ENCODE measurements at regions not wholly inside any gene's neighbourhood (a gene's known extent, or its start where the extent isn't known, plus 50 kb on each side); places are given as distances from the start of the nearest gene placed in this dataset.
"Not testable (repeated sequence)": the region's sequence is repeated elsewhere in the genome, so short reads cannot be mapped to it uniquely, and the experiment has no call there.

DNA sequence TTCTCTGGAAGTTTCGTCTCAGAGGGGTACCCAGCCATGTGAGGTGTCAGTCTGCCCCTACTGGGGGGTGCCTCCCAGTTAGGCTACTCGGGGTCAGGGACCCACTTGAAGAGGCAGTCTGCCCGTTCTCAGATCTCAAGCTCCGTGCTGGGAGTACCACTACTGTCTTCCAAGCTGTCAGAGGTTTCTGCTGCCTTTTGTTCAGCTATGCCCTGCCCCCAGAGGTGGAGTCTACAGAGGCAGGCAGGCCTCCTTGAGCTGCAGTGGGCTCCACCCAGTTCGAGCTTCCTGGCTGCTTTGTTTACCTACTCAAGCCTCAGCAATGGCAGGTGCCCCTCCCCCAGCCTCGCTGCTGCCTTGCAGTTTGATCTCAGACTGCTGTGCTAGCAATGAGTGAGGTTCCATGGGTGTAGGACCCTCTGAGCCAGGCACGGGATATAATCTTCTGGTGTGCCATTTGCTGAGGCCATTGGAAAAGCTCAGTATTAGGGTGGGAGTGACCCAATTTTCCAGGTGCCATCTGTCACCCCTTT lies 71.0 kb upstream of the SH3GLB1 start:
- ATAC-seq: not testable (repeated sequence)

GRCh38 chr1:86633921-86634320 lies 70.5 kb upstream of the SH3GLB1 start:
- no peak for ATAC-seq
- TF ChIP-seq ISL1 (CRISPR knock-in tag; IDR thresholded peaks at IDR 0.05): no peak
- TF ChIP-seq, protein P1, sequence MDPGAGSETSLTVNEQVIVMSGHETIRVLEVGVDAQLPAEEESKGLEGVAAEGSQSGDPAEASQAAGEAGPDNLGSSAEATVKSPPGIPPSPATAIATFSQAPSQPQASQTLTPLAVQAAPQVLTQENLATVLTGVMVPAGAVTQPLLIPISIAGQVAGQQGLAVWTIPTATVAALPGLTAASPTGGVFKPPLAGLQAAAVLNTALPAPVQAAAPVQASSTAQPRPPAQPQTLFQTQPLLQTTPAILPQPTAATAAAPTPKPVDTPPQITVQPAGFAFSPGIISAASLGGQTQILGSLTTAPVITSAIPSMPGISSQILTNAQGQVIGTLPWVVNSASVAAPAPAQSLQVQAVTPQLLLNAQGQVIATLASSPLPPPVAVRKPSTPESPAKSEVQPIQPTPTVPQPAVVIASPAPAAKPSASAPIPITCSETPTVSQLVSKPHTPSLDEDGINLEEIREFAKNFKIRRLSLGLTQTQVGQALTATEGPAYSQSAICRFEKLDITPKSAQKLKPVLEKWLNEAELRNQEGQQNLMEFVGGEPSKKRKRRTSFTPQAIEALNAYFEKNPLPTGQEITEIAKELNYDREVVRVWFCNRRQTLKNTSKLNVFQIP (CRISPR knock-in tag; IDR thresholded peaks at IDR 0.05; ENCODE audit: borderline replicate concordance, low read depth): no peak
- no peak for TF ChIP-seq BACH2 (CRISPR knock-in tag; IDR thresholded peaks at IDR 0.05; ENCODE audit: borderline replicate concordance)
- no peak for TF ChIP-seq ZNF70 (CRISPR knock-in tag; IDR thresholded peaks at IDR 0.05)
- no peak for TF ChIP-seq PATZ1 (CRISPR knock-in tag; IDR thresholded peaks at IDR 0.05; ENCODE audit: borderline replicate concordance)
- TF ChIP-seq TOX (CRISPR knock-in tag; IDR thresholded peaks at IDR 0.05; ENCODE audit: borderline replicate concordance): no peak
- no peak for TF ChIP-seq OSR1 (CRISPR knock-in tag; IDR thresholded peaks at IDR 0.05)
- TF ChIP-seq GLIS3 (CRISPR knock-in tag; IDR thresholded peaks at IDR 0.05): no peak
- no peak for TF ChIP-seq TSHZ2 (CRISPR knock-in tag; IDR thresholded peaks at IDR 0.05)
- TF ChIP-seq CSDC2 (CRISPR knock-in tag; IDR thresholded peaks at IDR 0.05): no peak
- TF ChIP-seq ZNF8 (CRISPR knock-in tag; IDR thresholded peaks at IDR 0.05): no peak
- no peak for TF ChIP-seq RARB (CRISPR knock-in tag; IDR thresholded peaks at IDR 0.05)
- TF ChIP-seq ZNF565 (CRISPR knock-in tag; conservative IDR thresholded peaks at IDR 0.05; ENCODE audit: low read depth): no peak
- no peak for TF ChIP-seq ESRRG (CRISPR knock-in tag; IDR thresholded peaks at IDR 0.05)
- no peak for TF ChIP-seq SNAI2 (CRISPR knock-in tag; IDR thresholded peaks at IDR 0.05)
- TF ChIP-seq ARNTL (CRISPR knock-in tag; IDR thresholded peaks at IDR 0.05; ENCODE audit: borderline replicate concordance, low read depth): no peak

GRCh38 chr1:86636898-86637297 lies 67.5 kb upstream of the SH3GLB1 start:
- no peak for TF ChIP-seq ZFP30 (CRISPR knock-in tag; IDR thresholded peaks at IDR 0.05)
- TF ChIP-seq, protein P2, sequence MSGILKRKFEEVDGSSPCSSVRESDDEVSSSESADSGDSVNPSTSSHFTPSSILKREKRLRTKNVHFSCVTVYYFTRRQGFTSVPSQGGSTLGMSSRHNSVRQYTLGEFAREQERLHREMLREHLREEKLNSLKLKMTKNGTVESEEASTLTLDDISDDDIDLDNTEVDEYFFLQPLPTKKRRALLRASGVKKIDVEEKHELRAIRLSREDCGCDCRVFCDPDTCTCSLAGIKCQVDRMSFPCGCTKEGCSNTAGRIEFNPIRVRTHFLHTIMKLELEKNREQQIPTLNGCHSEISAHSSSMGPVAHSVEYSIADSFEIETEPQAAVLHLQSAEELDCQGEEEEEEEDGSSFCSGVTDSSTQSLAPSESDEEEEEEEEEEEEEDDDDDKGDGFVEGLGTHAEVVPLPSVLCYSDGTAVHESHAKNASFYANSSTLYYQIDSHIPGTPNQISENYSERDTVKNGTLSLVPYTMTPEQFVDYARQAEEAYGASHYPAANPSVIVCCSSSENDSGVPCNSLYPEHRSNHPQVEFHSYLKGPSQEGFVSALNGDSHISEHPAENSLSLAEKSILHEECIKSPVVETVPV (CRISPR knock-in tag; IDR thresholded peaks at IDR 0.05): no peak
- no peak for TF ChIP-seq ESRRG (CRISPR knock-in tag; IDR thresholded peaks at IDR 0.05)
- no peak for TF ChIP-seq ZC3H10 (CRISPR knock-in tag; IDR thresholded peaks at IDR 0.05)
- no peak for TF ChIP-seq ISL1 (CRISPR knock-in tag; IDR thresholded peaks at IDR 0.05)
- TF ChIP-seq GLIS3 (CRISPR knock-in tag; IDR thresholded peaks at IDR 0.05): no peak
- no peak for TF ChIP-seq CREB5 (CRISPR knock-in tag; IDR thresholded peaks at IDR 0.05; ENCODE audit: low read depth)
- no peak for TF ChIP-seq ARNTL (CRISPR knock-in tag; IDR thresholded peaks at IDR 0.05; ENCODE audit: borderline replicate concordance, low read depth)
- TF ChIP-seq RARB (CRISPR knock-in tag; IDR thresholded peaks at IDR 0.05): no peak
- TF ChIP-seq CSDC2 (CRISPR knock-in tag; IDR thresholded peaks at IDR 0.05): no peak
- no peak for TF ChIP-seq PPARA (CRISPR knock-in tag; IDR thresholded peaks at IDR 0.05; ENCODE audit: borderline replicate concordance)
- TF ChIP-seq ZNF70 (CRISPR knock-in tag; IDR thresholded peaks at IDR 0.05): no peak
- no peak for TF ChIP-seq BACH2 (CRISPR knock-in tag; IDR thresholded peaks at IDR 0.05; ENCODE audit: borderline replicate concordance)

More at GRCh38 chr1:86636898-86637297, 67.5 kb upstream of the SH3GLB1 start:
- ATAC-seq: no peak

All from SK-N-SH treated with all-trans-retinoic acid at 6 μM for 48 hours (cell line).